ENCODE measurements at regions not wholly inside any gene's neighbourhood (a gene's known extent, or its start where the extent isn't known, plus 50 kb on each side); places are given as distances from the start of the nearest gene placed in this dataset.

- dilution Hi-C loops (cut with MboI; ENCODE audit: extremely low pct_ligation_motif_present, low sequenced_read_pairs) (no loop called here), intact Hi-C loops (cut with micrococcal nuclease) (no loop called here)
- no peak overlapping the region for H3K9ac ChIP-seq (replicated peaks; ENCODE audit: extremely low read depth, insufficient read depth, low read length)
- FAIRE-seq (no peak), DNase-seq (ENCODE audit: low read depth, low spot score) (no peak)
- no peaks in the 10 kb centered on the region for H4K20me1 ChIP-seq (replicated peaks; ENCODE audit: control insufficient read depth, extremely low read depth, insufficient read depth, low read length)
- H2AFZ ChIP-seq (ENCODE audit: low read depth, low read length) = no peak overlapping the region
- no TSS peak for BruUV-seq (replicated peaks)
- no peak overlapping the region for H3K27ac ChIP-seq (ENCODE audit: insufficient read depth, low read depth, low read length)
- no peak overlapping the region for H3K4me3 ChIP-seq (replicated peaks in 1 of 3; ENCODE audit: insufficient read depth in 1 of 3, low read depth in 1 of 3, low read length in 3 of 3)
- POLR2A ChIA-PET = no interaction called here
- no peak overlapping the region for H3K4me2 ChIP-seq (ENCODE audit: insufficient read depth, low read length)
- TF ChIP-seq MYC (IDR thresholded peaks at IDR 0.05; ENCODE audit: low read depth, low read length) (no peak), FOS (IDR thresholded peaks at IDR 0.05; ENCODE audit: borderline replicate concordance, insufficient read depth, low read length) (no peak), CTCF (IDR thresholded peaks at IDR 0.05; ENCODE audit: extremely low read depth in 1 of 2, insufficient read depth in 1 of 2, low read depth in 1 of 2, low read length in 2 of 2) (no peak), POLR2A (IDR thresholded peaks at IDR 0.05; ENCODE audit: low read depth, low read length) (no peak), EZH2 (IDR thresholded peaks at IDR 0.05; ENCODE audit: borderline replicate concordance, low read depth, low read length, severe bottlenecking) (no peak), JUN (IDR thresholded peaks at IDR 0.05; ENCODE audit: borderline replicate concordance, insufficient read depth, insufficient read length, low read depth) (no peak), MAX (IDR thresholded peaks at IDR 0.05; ENCODE audit: insufficient read depth, insufficient read length) (no peak), GATA2 (IDR thresholded peaks at IDR 0.05; ENCODE audit: insufficient read depth, insufficient read length, low read depth, low read length) (no peak), POLR2AphosphoS5 (IDR thresholded peaks at IDR 0.05; ENCODE audit: insufficient read depth, low read depth, low read length) (no peak)
- CTCF ChIA-PET = interaction anchor here (1.7 kb wide), 1 partner anchor 14 kb away, joined by 3 read pairs; no protein-coding TSS in a partner anchor
- no peaks in the 10 kb centered on the region for H3K9me3 ChIP-seq (replicated peaks; ENCODE audit: control insufficient read depth, insufficient read depth, low read length)
- no peaks in the 10 kb centered on the region for H3K4me1 ChIP-seq (ENCODE audit: control insufficient read depth, extremely low read depth, insufficient read depth, low read length)
- H3K9me1 ChIP-seq (replicated peaks; ENCODE audit: control insufficient read depth, extremely low read depth, insufficient read depth, low read length) = no peaks in the 10 kb centered on the region
- H3K27me3 ChIP-seq (ENCODE audit: control insufficient read depth in 2 of 2, insufficient read depth in 2 of 2, low read length in 2 of 2) = no peaks in the 10 kb centered on the region
- H3K79me2 ChIP-seq (ENCODE audit: control insufficient read depth, insufficient read depth, low read length) = no peaks in the 10 kb centered on the region
- no peaks in the 10 kb centered on the region for H3K36me3 ChIP-seq (ENCODE audit: control insufficient read depth in 2 of 2, extremely low read depth in 1 of 2, insufficient read depth in 2 of 2, low read length in 2 of 2)
These were observed 454.3 kb upstream of the KLF4 start for GRCh38 chr9:107943901-107944300.

Data from endothelial cell of umbilical vein (primary cell).